Kidney (tissue), 13 donors: ENCODE measurements at regions not wholly inside any gene's neighbourhood (a gene's known extent, or its start where the extent isn't known, plus 50 kb on each side); places are given as distances from the start of the nearest gene placed in this dataset.

Experiments used
- DNase-seq, 5 donors: peaks; one replicate each; pipeline ENCODE4 v3.0.0-alpha.2; 2013 to 2020
- FAIRE-seq: peaks from 2 replicates; lab custom pipeline; 2012; peaks lifted over from hg19 to GRCh38; lab: Jason Lieb, UNC
- H3K27ac ChIP-seq, 2 donors: one replicate each; pipeline ENCODE4 v1.7.0; 2013; ENCODE audit warnings: low read depth in 2 of 2, low read length in 2 of 2, inconsistent platforms in 1 of 2
- H3K27me3 ChIP-seq: one replicate; pipeline ENCODE4 v1.7.1; 2013; ENCODE audit warnings: low read length, inconsistent platforms; ENCODE audit not compliant: control insufficient read depth, insufficient read depth
- H3K36me3 ChIP-seq, 3 donors: one replicate each; pipeline versions ENCODE4 v1.7.0 to v1.7.1; 2013; ENCODE audit warnings: low read length in 3 of 3, control low read depth in 1 of 3, inconsistent platforms in 1 of 3; ENCODE audit not compliant: insufficient read depth in 3 of 3, control insufficient read depth in 2 of 3
- H3K4me1 ChIP-seq, 3 donors: one replicate each; pipeline versions ENCODE4 v1.7.0 to v1.7.1; 2013; ENCODE audit warnings: low read length in 3 of 3, inconsistent platforms in 1 of 3, low read depth in 1 of 3; ENCODE audit not compliant: control insufficient read depth in 2 of 3, insufficient read depth in 2 of 3
- H3K4me3 ChIP-seq, 3 donors: one replicate each; pipeline versions ENCODE4 v1.7.0 to v1.8.1; 2013; ENCODE audit warnings: low read length in 3 of 3, control low read depth in 1 of 3, inconsistent platforms in 1 of 3
- H3K9ac ChIP-seq, 3 donors: one replicate each; pipeline versions ENCODE4 v1.7.0 to v1.7.1; 2013; ENCODE audit warnings: low read length in 3 of 3, control low read depth in 1 of 3, inconsistent platforms in 1 of 3
- H3K9me3 ChIP-seq, 3 donors: one replicate each; pipeline versions ENCODE4 v1.7.0 to v1.7.1; 2013; ENCODE audit warnings: low read length in 3 of 3, control low read depth in 1 of 3, inconsistent platforms in 1 of 3; ENCODE audit not compliant: control insufficient read depth in 2 of 3, insufficient read depth in 1 of 3
- intact Hi-C: fragments of 100-400 bp; cut with DNase I; formaldehyde crosslinking; loops from one replicate; pipeline ENCODE4 v1.11.1; 2022
- TF ChIP-seq, protein P1 (sequence below): IDR thresholded peaks from 3 replicates; pipeline ENCODE4 v1.5.1; 2012; ENCODE audit warnings: mild to moderate bottlenecking, moderate library complexity, borderline replicate concordance; ENCODE audit not compliant: insufficient read depth; ENCODE audit errors: extremely low read depth
- donor health status: control.
- donor health status: control.
- donor health status: control.
- donor health status: control.
- donor health status: control.
- donor health status: DM: yes; HTN: yes; CAD: no.
- donor health status: Normal renal cell carcinoma (clear cell type).

- Histone ChIP-seq H3K27ac (no peak overlapping the region), H3K9ac (no peak overlapping the region), H3K36me3 (no peaks in the 10 kb centered on the region), H3K4me1 (no peaks in the 10 kb centered on the region), H3K4me3 (no peak overlapping the region), H3K27me3 (no peaks in the 10 kb centered on the region), H3K9me3 (no peaks in the 10 kb centered on the region)
- intact Hi-C loops: no loop called here
- no peak for FAIRE-seq
- TF ChIP-seq, protein P1, sequence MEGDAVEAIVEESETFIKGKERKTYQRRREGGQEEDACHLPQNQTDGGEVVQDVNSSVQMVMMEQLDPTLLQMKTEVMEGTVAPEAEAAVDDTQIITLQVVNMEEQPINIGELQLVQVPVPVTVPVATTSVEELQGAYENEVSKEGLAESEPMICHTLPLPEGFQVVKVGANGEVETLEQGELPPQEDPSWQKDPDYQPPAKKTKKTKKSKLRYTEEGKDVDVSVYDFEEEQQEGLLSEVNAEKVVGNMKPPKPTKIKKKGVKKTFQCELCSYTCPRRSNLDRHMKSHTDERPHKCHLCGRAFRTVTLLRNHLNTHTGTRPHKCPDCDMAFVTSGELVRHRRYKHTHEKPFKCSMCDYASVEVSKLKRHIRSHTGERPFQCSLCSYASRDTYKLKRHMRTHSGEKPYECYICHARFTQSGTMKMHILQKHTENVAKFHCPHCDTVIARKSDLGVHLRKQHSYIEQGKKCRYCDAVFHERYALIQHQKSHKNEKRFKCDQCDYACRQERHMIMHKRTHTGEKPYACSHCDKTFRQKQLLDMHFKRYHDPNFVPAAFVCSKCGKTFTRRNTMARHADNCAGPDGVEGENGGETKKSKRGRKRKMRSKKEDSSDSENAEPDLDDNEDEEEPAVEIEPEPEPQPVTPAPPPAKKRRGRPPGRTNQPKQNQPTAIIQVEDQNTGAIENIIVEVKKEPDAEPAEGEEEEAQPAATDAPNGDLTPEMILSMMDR: no peak
- DNase-seq: no peak
These were observed 275.8 kb upstream of the MAF start for GRCh38 chr16:79876332-79876730.

DNA sequence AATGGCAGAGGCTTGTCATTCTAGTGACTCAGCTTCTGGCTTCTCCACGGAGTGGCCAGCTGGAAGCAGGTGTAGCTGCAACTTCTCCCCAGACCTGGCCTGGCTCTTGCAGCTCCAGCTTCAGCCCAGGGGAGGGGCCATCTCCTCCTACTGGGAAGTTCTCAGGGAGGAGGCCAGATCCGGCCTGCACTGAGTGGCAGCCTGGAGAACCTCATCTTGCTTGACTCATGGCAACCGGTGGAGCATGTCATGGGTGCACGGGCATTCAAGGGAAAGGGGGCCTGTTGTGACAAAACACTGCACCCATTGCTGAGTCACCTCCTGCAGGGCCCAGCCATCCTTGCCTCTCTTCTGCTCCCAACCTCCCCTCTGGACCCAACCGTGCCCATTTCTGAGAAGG, 273.9 kb upstream of the MAF start:
- FAIRE-seq (no peak), DNase-seq (peak in 1 of 5 donors; percentile 68)
- H3K9ac ChIP-seq: no peak overlapping the region
- H3K27me3 ChIP-seq: no peaks in the 10 kb centered on the region
- TF ChIP-seq, protein P1: no peak
- H3K36me3 ChIP-seq: no peaks in the 10 kb centered on the region
- no peaks in the 10 kb centered on the region for H3K9me3 ChIP-seq
- intact Hi-C loops: no loop called here
- H3K4me3 ChIP-seq: no peak overlapping the region
- H3K4me1 ChIP-seq: no peaks in the 10 kb centered on the region
- no peak overlapping the region for H3K27ac ChIP-seq

GRCh38 chr16:79873825-79874224, 273.3 kb upstream of the MAF start:
- TF ChIP-seq, protein P1: no peak
- intact Hi-C loops: no loop called here

DNA sequence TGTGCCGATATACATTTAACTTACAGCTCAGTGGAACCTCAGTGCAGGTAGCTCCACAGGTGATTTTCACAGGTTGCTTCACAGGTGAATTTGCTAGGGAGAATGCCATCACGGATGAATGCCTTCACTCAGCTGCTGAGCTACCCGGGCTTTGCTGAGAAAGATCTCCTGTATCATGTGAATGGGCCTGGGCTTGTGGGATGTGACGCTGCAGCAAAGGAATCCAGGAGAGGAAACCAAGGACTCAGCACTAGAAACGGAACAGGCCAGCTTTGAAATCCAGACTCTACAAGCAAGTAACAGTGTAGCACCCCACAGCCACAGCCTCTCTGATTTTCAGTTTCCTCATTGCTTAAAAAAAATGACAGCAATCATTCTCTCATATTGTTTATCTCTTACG, 271.4 kb upstream of the MAF start:
- no peaks in the 10 kb centered on the region for H3K36me3 ChIP-seq
- intact Hi-C loops: no loop called here
- H3K9me3 ChIP-seq: no peaks in the 10 kb centered on the region
- H3K9ac ChIP-seq: no peak overlapping the region
- H3K27ac ChIP-seq: no peak overlapping the region
- DNase-seq (peak in 2 of 5 donors; percentile 34 to 47), FAIRE-seq (no peak)
- no peak overlapping the region for H3K4me3 ChIP-seq
- no peaks in the 10 kb centered on the region for H3K4me1 ChIP-seq
- H3K27me3 ChIP-seq: no peaks in the 10 kb centered on the region
- TF ChIP-seq, protein P1: no peak

More at GRCh38 chr16:79873825-79874224, 273.3 kb upstream of the MAF start:
- Histone ChIP-seq H3K27ac (no peak overlapping the region), H3K9ac (no peak overlapping the region), H3K4me3 (no peak overlapping the region), H3K9me3 (no peaks in the 10 kb centered on the region), H3K36me3 (no peaks in the 10 kb centered on the region), H3K4me1 (no peaks in the 10 kb centered on the region), H3K27me3 (no peaks in the 10 kb centered on the region)
- DNase-seq (no peak), FAIRE-seq (no peak)
